GM12865 (cell line): ENCODE measurements at regions not wholly inside any gene's neighbourhood (a gene's known extent, or its start where the extent isn't known, plus 50 kb on each side); places are given as distances from the start of the nearest gene placed in this dataset.
A peak's percentile ranks its signal among the peaks of the same experiment; 100 is the strongest.

ENCODE experiments used
- DNase-seq: peaks from one replicate; pipeline ENCODE4 v3.0.0; 2010; ENCODE audit warnings: low read depth
- H3K4me3 ChIP-seq: 2 replicates; pipeline ENCODE4 v1.5.1; 2011; ENCODE audit warnings: mild to moderate bottlenecking, low read depth, low read length, control low read depth
- CTCF ChIP-seq: IDR thresholded peaks from 2 replicates; pipeline ENCODE4 v1.5.1; 2011; ENCODE audit warnings: low read length, control low read depth, low read depth, inconsistent platforms; ENCODE audit not compliant: insufficient read depth; ENCODE audit errors: missing control alignments

GRCh38 chr6:8905757-8906156 is 470.4 kb upstream of the SLC35B3 start:
- no peak for DNase-seq
- TF ChIP-seq CTCF, result no peak
- H3K4me3 ChIP-seq, result no peak overlapping the region

- DNase-seq, result peak; percentile 23
- H3K4me3 ChIP-seq, result no peak overlapping the region
- peak; percentile 65 for TF ChIP-seq CTCF
These were observed 469.4 kb upstream of the SLC35B3 start for GRCh38 chr6:8904754-8905153.

GRCh38 chr6:8900056-8900455 is 464.7 kb upstream of the SLC35B3 start:
- no peak overlapping the region for H3K4me3 ChIP-seq
- TF ChIP-seq CTCF, result no peak
- DNase-seq, result no peak

GRCh38 chr6:8889514-8889913 is 454.2 kb upstream of the SLC35B3 start:
- no peak overlapping the region for H3K4me3 ChIP-seq
- DNase-seq, result no peak
- TF ChIP-seq CTCF, result no peak

GRCh38 chr6:8888468-8888867 is 453.1 kb upstream of the SLC35B3 start:
- TF ChIP-seq CTCF, result peak; percentile 27
- no peak overlapping the region for H3K4me3 ChIP-seq
- DNase-seq, result peak; percentile 15

GRCh38 chr6:8881663-8882062 is 446.3 kb upstream of the SLC35B3 start:
- no peak for DNase-seq
- no peak for TF ChIP-seq CTCF
- H3K4me3 ChIP-seq, result no peak overlapping the region

- TF ChIP-seq CTCF, result no peak
- DNase-seq, result no peak
These were observed 444.0 kb upstream of the SLC35B3 start for GRCh38 chr6:8879334-8879733.

More at GRCh38 chr6:8879334-8879733, 444.0 kb upstream of the SLC35B3 start:
- H3K4me3 ChIP-seq, result no peak overlapping the region
